Glutamatergic neuron (in vitro differentiated cells): ENCODE measurements at regions not wholly inside any gene's neighbourhood (a gene's known extent, or its start where the extent isn't known, plus 50 kb on each side); places are given as distances from the start of the nearest gene placed in this dataset.

Experiments
- DNase-seq: peaks from one replicate; pipeline ENCODE4 v3.0.0; 2022
- H3K27ac Mint-ChIP-seq: one replicate; pipeline ENCODE4 v1.8.0; 2020; ENCODE audit warnings: mild to moderate bottlenecking, mixed read lengths, inconsistent platforms; ENCODE audit not compliant: unreplicated experiment
- H3K27me3 Mint-ChIP-seq: one replicate; pipeline ENCODE4 v1.8.0; 2020; ENCODE audit warnings: mild to moderate bottlenecking, moderate library complexity, mixed read lengths, inconsistent platforms; ENCODE audit not compliant: unreplicated experiment
- H3K36me3 Mint-ChIP-seq: one replicate; pipeline ENCODE4 v1.8.0; 2020; ENCODE audit warnings: mild to moderate bottlenecking, mixed read lengths, inconsistent platforms; ENCODE audit not compliant: unreplicated experiment
- H3K4me1 Mint-ChIP-seq: one replicate; pipeline ENCODE4 v1.8.0; 2020; ENCODE audit warnings: mild to moderate bottlenecking, low read depth, mixed read lengths, inconsistent platforms; ENCODE audit not compliant: unreplicated experiment
- H3K4me3 Mint-ChIP-seq: one replicate; pipeline ENCODE4 v1.8.0; 2020; ENCODE audit warnings: mild to moderate bottlenecking, mixed read lengths, inconsistent platforms; ENCODE audit not compliant: unreplicated experiment
- H3K9me3 Mint-ChIP-seq: one replicate; pipeline ENCODE4 v1.8.0; 2020; ENCODE audit warnings: mild to moderate bottlenecking, moderate library complexity, mixed read lengths, inconsistent platforms; ENCODE audit not compliant: unreplicated experiment
- TF ChIP-seq, protein P1 (sequence below): fragments of 200-600 bp; sonication (generic); IDR thresholded peaks from one replicate; pipeline ENCODE4 v1.5.0; 2021; ENCODE audit not compliant: partially characterized antibody, unreplicated experiment

DNA sequence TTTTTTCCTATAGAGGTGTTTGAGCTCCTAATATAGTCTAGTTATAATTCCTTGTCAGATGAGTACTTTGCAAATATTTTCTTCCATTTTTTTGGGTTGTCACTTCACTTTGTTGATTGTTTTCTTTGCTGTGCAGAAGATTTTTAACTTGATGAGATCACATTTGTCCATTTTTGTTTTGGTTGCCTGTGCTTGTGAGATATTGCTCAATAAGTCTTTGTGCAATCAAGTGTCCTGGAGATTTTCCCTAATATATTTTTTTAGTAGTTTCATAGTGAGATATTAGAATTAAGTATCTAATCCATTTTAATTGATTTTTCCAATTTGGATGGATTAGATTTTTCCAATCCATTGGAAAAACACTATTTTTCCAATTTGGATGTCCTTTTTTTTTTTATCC is 1395.5 kb downstream of the PLA2G4A start:
- Mint-ChIP-seq H3K9me3 (peaks cover 5% of the 10 kb centered on the region), H3K4me1 (no peaks in the 10 kb centered on the region), H3K27me3 (no peaks in the 10 kb centered on the region), H3K4me3 (no peak overlapping the region), H3K27ac (no peak overlapping the region), H3K36me3 (no peaks in the 10 kb centered on the region)
- no peak for DNase-seq
- TF ChIP-seq, protein P1, sequence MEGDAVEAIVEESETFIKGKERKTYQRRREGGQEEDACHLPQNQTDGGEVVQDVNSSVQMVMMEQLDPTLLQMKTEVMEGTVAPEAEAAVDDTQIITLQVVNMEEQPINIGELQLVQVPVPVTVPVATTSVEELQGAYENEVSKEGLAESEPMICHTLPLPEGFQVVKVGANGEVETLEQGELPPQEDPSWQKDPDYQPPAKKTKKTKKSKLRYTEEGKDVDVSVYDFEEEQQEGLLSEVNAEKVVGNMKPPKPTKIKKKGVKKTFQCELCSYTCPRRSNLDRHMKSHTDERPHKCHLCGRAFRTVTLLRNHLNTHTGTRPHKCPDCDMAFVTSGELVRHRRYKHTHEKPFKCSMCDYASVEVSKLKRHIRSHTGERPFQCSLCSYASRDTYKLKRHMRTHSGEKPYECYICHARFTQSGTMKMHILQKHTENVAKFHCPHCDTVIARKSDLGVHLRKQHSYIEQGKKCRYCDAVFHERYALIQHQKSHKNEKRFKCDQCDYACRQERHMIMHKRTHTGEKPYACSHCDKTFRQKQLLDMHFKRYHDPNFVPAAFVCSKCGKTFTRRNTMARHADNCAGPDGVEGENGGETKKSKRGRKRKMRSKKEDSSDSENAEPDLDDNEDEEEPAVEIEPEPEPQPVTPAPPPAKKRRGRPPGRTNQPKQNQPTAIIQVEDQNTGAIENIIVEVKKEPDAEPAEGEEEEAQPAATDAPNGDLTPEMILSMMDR, result no peak

DNA sequence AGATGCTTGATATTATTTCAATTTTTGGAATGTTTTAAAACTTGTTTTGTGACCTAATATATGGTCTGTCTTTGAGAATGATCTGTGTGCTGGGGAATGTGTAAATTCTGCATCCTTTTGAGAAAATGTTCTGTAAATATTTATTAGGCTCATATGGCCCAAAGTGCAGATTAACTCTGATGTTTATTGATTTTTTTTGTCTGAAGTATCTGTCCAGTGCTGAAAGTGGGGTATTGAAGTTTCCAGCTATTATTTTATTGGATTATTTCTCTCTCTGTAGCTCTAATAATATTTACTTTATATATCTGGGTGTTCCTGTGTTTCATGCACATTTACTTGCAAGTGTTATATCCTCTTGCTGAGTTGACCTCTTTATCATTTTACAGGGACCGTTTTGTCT is 1397.2 kb downstream of the PLA2G4A start:
- H3K27ac Mint-ChIP-seq, result no peak overlapping the region

DNA sequence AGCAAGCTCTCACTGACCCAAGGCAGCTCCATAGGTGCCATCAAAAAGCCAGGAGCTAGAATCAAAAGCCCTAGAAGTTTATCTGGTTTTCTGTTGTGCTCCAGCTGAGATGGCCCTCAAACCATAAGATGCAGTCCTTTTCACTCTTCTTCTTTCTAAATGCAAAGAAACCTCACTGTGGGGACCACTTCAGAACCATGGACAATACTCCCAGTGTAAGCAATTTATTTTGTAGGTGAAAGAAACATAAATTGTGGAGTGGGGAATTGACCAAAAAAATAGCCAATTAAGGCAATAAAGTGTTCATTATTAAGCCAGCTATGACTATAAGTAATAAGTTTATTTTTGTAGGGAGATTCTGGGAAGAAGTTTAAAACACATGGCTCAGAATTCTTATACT is 1399.9 kb downstream of the PLA2G4A start:
- no peak overlapping the region for H3K27ac Mint-ChIP-seq
- TF ChIP-seq, protein P1, result no peak
- no peak overlapping the region for H3K4me3 Mint-ChIP-seq

More for the DNA sequence above, 1397.2 kb downstream of the PLA2G4A start:
- Mint-ChIP-seq H3K4me1 (no peaks in the 10 kb centered on the region), H3K9me3 (peaks cover 5% of the 10 kb centered on the region), H3K36me3 (no peaks in the 10 kb centered on the region), H3K27me3 (no peaks in the 10 kb centered on the region), H3K4me3 (no peak overlapping the region)
- DNase-seq, result no peak
- TF ChIP-seq, protein P1, result no peak

DNA sequence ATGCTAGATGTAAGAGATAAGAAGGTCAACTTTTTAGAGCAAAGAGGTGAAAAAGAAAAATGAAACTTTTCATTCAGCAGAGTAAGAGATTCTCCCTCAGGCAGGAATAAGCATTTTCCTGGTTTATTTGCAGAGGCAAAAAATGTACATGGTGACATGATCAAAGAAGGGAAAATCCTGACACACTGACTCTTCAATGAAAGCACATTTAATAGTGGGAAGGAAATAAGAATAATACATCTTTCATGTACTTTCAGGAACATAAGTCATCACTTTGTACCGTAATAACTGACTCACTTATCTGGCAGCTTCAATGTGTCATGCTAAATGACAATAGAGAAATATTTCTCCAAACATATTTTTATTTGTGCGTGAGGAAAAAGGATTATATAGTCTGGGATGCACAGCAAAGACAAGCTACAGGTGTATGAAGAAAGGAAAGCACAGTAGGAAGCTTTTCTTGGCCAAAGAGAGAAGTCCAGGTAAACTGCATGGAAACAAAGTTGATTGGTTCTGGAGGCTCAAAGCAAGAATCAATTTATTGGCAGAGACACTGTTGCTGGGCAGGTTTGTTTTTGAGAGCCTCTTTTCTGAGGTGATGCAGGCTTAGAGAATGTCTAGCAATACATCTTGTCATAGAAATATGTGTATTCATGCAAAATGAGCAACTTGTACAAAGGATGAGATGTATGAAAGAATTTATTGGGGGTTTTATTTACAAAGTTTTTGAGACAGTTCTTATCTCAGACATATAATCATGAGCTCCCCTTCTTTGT is 1409.0 kb downstream of the PLA2G4A start:
- no peaks in the 10 kb centered on the region for H3K36me3 Mint-ChIP-seq
- H3K9me3 Mint-ChIP-seq, result no peaks in the 10 kb centered on the region
- H3K4me3 Mint-ChIP-seq, result no peak overlapping the region
- H3K27ac Mint-ChIP-seq, result no peak overlapping the region
- H3K4me1 Mint-ChIP-seq, result no peaks in the 10 kb centered on the region
- DNase-seq, result no peak
- no peaks in the 10 kb centered on the region for H3K27me3 Mint-ChIP-seq
- TF ChIP-seq, protein P1, result no peak

More for the DNA sequence above, 1399.9 kb downstream of the PLA2G4A start:
- no peaks in the 10 kb centered on the region for H3K36me3 Mint-ChIP-seq
- no peaks in the 10 kb centered on the region for H3K27me3 Mint-ChIP-seq
- DNase-seq, result no peak
- no peaks in the 10 kb centered on the region for H3K4me1 Mint-ChIP-seq
- peaks cover 5% of the 10 kb centered on the region for H3K9me3 Mint-ChIP-seq

DNA sequence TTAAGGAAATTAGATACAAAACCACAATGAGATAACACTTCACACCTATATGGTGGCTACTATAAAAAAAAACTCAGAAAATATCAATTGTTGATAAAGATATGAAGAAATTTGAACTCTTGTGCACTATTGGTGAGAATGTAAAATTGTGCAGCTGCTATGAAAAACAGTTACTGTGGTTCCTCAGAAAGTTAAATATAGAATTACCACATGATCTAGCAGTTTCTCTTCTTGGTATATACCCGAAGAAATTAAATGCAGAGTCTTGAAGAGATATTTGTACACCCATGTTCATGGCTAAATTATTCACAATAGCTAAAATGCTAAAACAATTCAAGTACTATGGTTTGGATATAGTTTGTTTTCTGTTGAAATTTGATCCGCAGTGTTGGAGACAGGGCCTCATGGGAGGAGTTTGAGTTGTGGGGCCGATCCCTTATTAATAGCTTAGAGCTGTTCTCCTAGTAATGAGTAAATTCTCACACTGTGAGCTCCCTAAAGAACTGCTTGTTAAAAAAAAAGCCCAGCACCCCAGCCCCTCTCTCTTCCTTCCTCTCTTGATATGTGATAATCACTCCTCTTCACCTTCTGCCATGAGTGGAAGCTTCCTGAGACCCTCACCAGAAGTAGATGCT is 1412.1 kb downstream of the PLA2G4A start:
- no peaks in the 10 kb centered on the region for H3K4me1 Mint-ChIP-seq

More for the DNA sequence above, 1412.1 kb downstream of the PLA2G4A start:
- no peaks in the 10 kb centered on the region for H3K36me3 Mint-ChIP-seq
- no peaks in the 10 kb centered on the region for H3K9me3 Mint-ChIP-seq
- H3K27ac Mint-ChIP-seq, result no peak overlapping the region
- no peak overlapping the region for H3K4me3 Mint-ChIP-seq
- DNase-seq, result no peak
- no peaks in the 10 kb centered on the region for H3K27me3 Mint-ChIP-seq
- TF ChIP-seq, protein P1, result no peak
